ENCODE measurements at regions not wholly inside any gene's neighbourhood (a gene's known extent, or its start where the extent isn't known, plus 50 kb on each side); places are given as distances from the start of the nearest gene placed in this dataset.

GRCh38 chr2:48157150-48157549 lies 157.3 kb upstream of the FOXN2 start:
- TF ChIP-seq POLR2A (IDR thresholded peaks at IDR 0.05; ENCODE audit: low read length) (no peak), GATA1 (IDR thresholded peaks at IDR 0.05; ENCODE audit: low read depth, low read length) (no peak)
- no peak for DNase-seq

GRCh38 chr2:48161628-48162027 lies 152.9 kb upstream of the FOXN2 start:
- no peak for DNase-seq
- TF ChIP-seq GATA1 (IDR thresholded peaks at IDR 0.05; ENCODE audit: low read depth, low read length), result no peak
- no peak for TF ChIP-seq POLR2A (IDR thresholded peaks at IDR 0.05; ENCODE audit: low read length)

- TF ChIP-seq GATA1 (IDR thresholded peaks at IDR 0.05; ENCODE audit: low read depth, low read length) (no peak), POLR2A (IDR thresholded peaks at IDR 0.05; ENCODE audit: low read length) (no peak)
- no peak for DNase-seq
Observed at GRCh38 chr2:48162742-48163141, 151.7 kb upstream of the FOXN2 start.

GRCh38 chr2:48165070-48165753 lies 149.3 kb upstream of the FOXN2 start:
- TF ChIP-seq POLR2A (IDR thresholded peaks at IDR 0.05; ENCODE audit: low read length), result no peak
- no peak for TF ChIP-seq GATA1 (IDR thresholded peaks at IDR 0.05; ENCODE audit: low read depth, low read length)
- DNase-seq, result peak in 1 of 2 experiments; percentile 32

GRCh38 chr2:48169141-48169592 lies 145.3 kb upstream of the FOXN2 start:
- DNase-seq, result no peak
- TF ChIP-seq GATA1 (IDR thresholded peaks at IDR 0.05; ENCODE audit: low read depth, low read length) (no peak), POLR2A (IDR thresholded peaks at IDR 0.05; ENCODE audit: low read length) (no peak)

GRCh38 chr2:48170281-48170680 lies 144.2 kb upstream of the FOXN2 start:
- DNase-seq, result no peak
- no peak for TF ChIP-seq GATA1 (IDR thresholded peaks at IDR 0.05; ENCODE audit: low read depth, low read length)
- no peak for TF ChIP-seq POLR2A (IDR thresholded peaks at IDR 0.05; ENCODE audit: low read length)

GRCh38 chr2:48173141-48173540 lies 141.3 kb upstream of the FOXN2 start:
- TF ChIP-seq POLR2A (IDR thresholded peaks at IDR 0.05; ENCODE audit: low read length), result no peak
- TF ChIP-seq GATA1 (IDR thresholded peaks at IDR 0.05; ENCODE audit: low read depth, low read length), result no peak
- no peak for DNase-seq

GRCh38 chr2:48174503-48174902 lies 140.0 kb upstream of the FOXN2 start:
- TF ChIP-seq GATA1 (IDR thresholded peaks at IDR 0.05; ENCODE audit: low read depth, low read length), result no peak
- no peak for TF ChIP-seq POLR2A (IDR thresholded peaks at IDR 0.05; ENCODE audit: low read length)
- DNase-seq, result no peak

- TF ChIP-seq POLR2A (IDR thresholded peaks at IDR 0.05; ENCODE audit: low read length), result no peak
- no peak for DNase-seq
Observed at GRCh38 chr2:48175254-48175653, 139.2 kb upstream of the FOXN2 start.

- no peak for TF ChIP-seq GATA1 (IDR thresholded peaks at IDR 0.05; ENCODE audit: low read depth, low read length)
- no peak for TF ChIP-seq POLR2A (IDR thresholded peaks at IDR 0.05; ENCODE audit: low read length)
- no peak for DNase-seq
Observed at GRCh38 chr2:48175656-48176055, 138.8 kb upstream of the FOXN2 start.

- TF ChIP-seq GATA1 (IDR thresholded peaks at IDR 0.05; ENCODE audit: low read depth, low read length), result no peak
- TF ChIP-seq POLR2A (IDR thresholded peaks at IDR 0.05; ENCODE audit: low read length), result no peak
- no peak for DNase-seq
Observed at GRCh38 chr2:48176876-48177275, 137.6 kb upstream of the FOXN2 start.

- no peak for DNase-seq
Observed at GRCh38 chr2:48178611-48179010, 135.9 kb upstream of the FOXN2 start.

GRCh38 chr2:48180557-48180956 lies 133.9 kb upstream of the FOXN2 start:
- DNase-seq, result no peak
- TF ChIP-seq POLR2A (IDR thresholded peaks at IDR 0.05; ENCODE audit: low read length) (no peak), GATA1 (IDR thresholded peaks at IDR 0.05; ENCODE audit: low read depth, low read length) (no peak)

More at GRCh38 chr2:48178611-48179010, 135.9 kb upstream of the FOXN2 start:
- TF ChIP-seq GATA1 (IDR thresholded peaks at IDR 0.05; ENCODE audit: low read depth, low read length), result no peak

- no peak for DNase-seq
- TF ChIP-seq GATA1 (IDR thresholded peaks at IDR 0.05; ENCODE audit: low read depth, low read length) (no peak), POLR2A (IDR thresholded peaks at IDR 0.05; ENCODE audit: low read length) (no peak)
Observed at GRCh38 chr2:48183276-48183675, 131.2 kb upstream of the FOXN2 start.

GRCh38 chr2:48183991-48184390 lies 130.5 kb upstream of the FOXN2 start:
- no peak for TF ChIP-seq POLR2A (IDR thresholded peaks at IDR 0.05; ENCODE audit: low read length)
- TF ChIP-seq GATA1 (IDR thresholded peaks at IDR 0.05; ENCODE audit: low read depth, low read length), result no peak
- no peak for DNase-seq
